ENCODE measurements at regions not wholly inside any gene's neighbourhood (a gene's known extent, or its start where the extent isn't known, plus 50 kb on each side); places are given as distances from the start of the nearest gene placed in this dataset.

- DNase-seq (ENCODE audit: insufficient read length, low spot score) (no peak), FAIRE-seq (no peak)
- TF ChIP-seq TAF1 (IDR thresholded peaks at IDR 0.05; ENCODE audit: low read depth, low read length): no peak
- TF ChIP-seq PAX5 (IDR thresholded peaks at IDR 0.05; ENCODE audit: insufficient read depth, low read length, severe bottlenecking): no peak
- no peak for TF ChIP-seq POLR2A (IDR thresholded peaks at IDR 0.05; ENCODE audit: low read depth, low read length)
- no peak for TF ChIP-seq POU2F2 (IDR thresholded peaks at IDR 0.05; ENCODE audit: low read depth, low read length)
- TF ChIP-seq POLR2AphosphoS5 (IDR thresholded peaks at IDR 0.05; ENCODE audit: low read depth, low read length): no peak
- no peak for TF ChIP-seq SPI1 (IDR thresholded peaks at IDR 0.05; ENCODE audit: low read depth, low read length)
Measured at GRCh38 chr15:47401427-47401826, 315.9 kb upstream of the SEMA6D start.

GRCh38 chr15:47402829-47403228 is 314.5 kb upstream of the SEMA6D start:
- no peak for TF ChIP-seq PAX5 (IDR thresholded peaks at IDR 0.05; ENCODE audit: insufficient read depth, low read length, severe bottlenecking)
- no peak for TF ChIP-seq POLR2AphosphoS5 (IDR thresholded peaks at IDR 0.05; ENCODE audit: low read depth, low read length)
- DNase-seq (ENCODE audit: insufficient read length, low spot score) (no peak), FAIRE-seq (no peak)

GRCh38 chr15:47404877-47405276 is 312.4 kb upstream of the SEMA6D start:
- TF ChIP-seq POLR2AphosphoS5 (IDR thresholded peaks at IDR 0.05; ENCODE audit: low read depth, low read length) (no peak), SPI1 (IDR thresholded peaks at IDR 0.05; ENCODE audit: low read depth, low read length) (no peak), POLR2A (IDR thresholded peaks at IDR 0.05; ENCODE audit: low read depth, low read length) (no peak)
- FAIRE-seq (no peak), DNase-seq (ENCODE audit: insufficient read length, low spot score) (no peak)

- no peak for FAIRE-seq
- no peak for TF ChIP-seq PAX5 (IDR thresholded peaks at IDR 0.05; ENCODE audit: insufficient read depth, low read length, severe bottlenecking)
- TF ChIP-seq POLR2A (IDR thresholded peaks at IDR 0.05; ENCODE audit: low read depth, low read length): no peak
- TF ChIP-seq SPI1 (IDR thresholded peaks at IDR 0.05; ENCODE audit: low read depth, low read length): no peak
- no peak for TF ChIP-seq POLR2AphosphoS5 (IDR thresholded peaks at IDR 0.05; ENCODE audit: low read depth, low read length)
- TF ChIP-seq TAF1 (IDR thresholded peaks at IDR 0.05; ENCODE audit: low read depth, low read length): no peak
Measured at GRCh38 chr15:47405365-47406162, 311.7 kb upstream of the SEMA6D start.

GRCh38 chr15:47407692-47408091 is 309.6 kb upstream of the SEMA6D start:
- no peak for FAIRE-seq
- no peak for TF ChIP-seq POU2F2 (IDR thresholded peaks at IDR 0.05; ENCODE audit: low read depth, low read length)
- no peak for TF ChIP-seq POLR2AphosphoS5 (IDR thresholded peaks at IDR 0.05; ENCODE audit: low read depth, low read length)
- no peak for TF ChIP-seq POLR2A (IDR thresholded peaks at IDR 0.05; ENCODE audit: low read depth, low read length)
- no peak for TF ChIP-seq PAX5 (IDR thresholded peaks at IDR 0.05; ENCODE audit: insufficient read depth, low read length, severe bottlenecking)
- TF ChIP-seq TAF1 (IDR thresholded peaks at IDR 0.05; ENCODE audit: low read depth, low read length): no peak
- TF ChIP-seq SPI1 (IDR thresholded peaks at IDR 0.05; ENCODE audit: low read depth, low read length): no peak
- DNase-seq (ENCODE audit: insufficient read length, low spot score): no peak

More at GRCh38 chr15:47405365-47406162, 311.7 kb upstream of the SEMA6D start:
- DNase-seq (ENCODE audit: insufficient read length, low spot score): no peak

- FAIRE-seq (no peak), DNase-seq (ENCODE audit: insufficient read length, low spot score) (no peak)
- TF ChIP-seq POLR2A (IDR thresholded peaks at IDR 0.05; ENCODE audit: low read depth, low read length): no peak
- TF ChIP-seq POU2F2 (IDR thresholded peaks at IDR 0.05; ENCODE audit: low read depth, low read length): no peak
- TF ChIP-seq POLR2AphosphoS5 (IDR thresholded peaks at IDR 0.05; ENCODE audit: low read depth, low read length): no peak
- TF ChIP-seq SPI1 (IDR thresholded peaks at IDR 0.05; ENCODE audit: low read depth, low read length): no peak
- no peak for TF ChIP-seq TAF1 (IDR thresholded peaks at IDR 0.05; ENCODE audit: low read depth, low read length)
- TF ChIP-seq PAX5 (IDR thresholded peaks at IDR 0.05; ENCODE audit: insufficient read depth, low read length, severe bottlenecking): no peak
Measured at GRCh38 chr15:47409038-47409437, 308.3 kb upstream of the SEMA6D start.

- no peak for DNase-seq (ENCODE audit: insufficient read length, low spot score)
- no peak for TF ChIP-seq POLR2AphosphoS5 (IDR thresholded peaks at IDR 0.05; ENCODE audit: low read depth, low read length)
- TF ChIP-seq POU2F2 (IDR thresholded peaks at IDR 0.05; ENCODE audit: low read depth, low read length): no peak
- TF ChIP-seq POLR2A (IDR thresholded peaks at IDR 0.05; ENCODE audit: low read depth, low read length): no peak
- TF ChIP-seq SPI1 (IDR thresholded peaks at IDR 0.05; ENCODE audit: low read depth, low read length): no peak
- TF ChIP-seq TAF1 (IDR thresholded peaks at IDR 0.05; ENCODE audit: low read depth, low read length): no peak
- TF ChIP-seq PAX5 (IDR thresholded peaks at IDR 0.05; ENCODE audit: insufficient read depth, low read length, severe bottlenecking): no peak
- no peak for FAIRE-seq
Measured at GRCh38 chr15:47409600-47409999, 307.7 kb upstream of the SEMA6D start.

- no peak for FAIRE-seq
- no peak for TF ChIP-seq PAX5 (IDR thresholded peaks at IDR 0.05; ENCODE audit: insufficient read depth, low read length, severe bottlenecking)
- TF ChIP-seq TAF1 (IDR thresholded peaks at IDR 0.05; ENCODE audit: low read depth, low read length): no peak
- no peak for TF ChIP-seq POLR2A (IDR thresholded peaks at IDR 0.05; ENCODE audit: low read depth, low read length)
- TF ChIP-seq POU2F2 (IDR thresholded peaks at IDR 0.05; ENCODE audit: low read depth, low read length): no peak
- DNase-seq (ENCODE audit: insufficient read length, low spot score): no peak
Measured at GRCh38 chr15:47410247-47410646, 307.1 kb upstream of the SEMA6D start.

- TF ChIP-seq POLR2A (IDR thresholded peaks at IDR 0.05; ENCODE audit: low read depth, low read length) (no peak), POLR2AphosphoS5 (IDR thresholded peaks at IDR 0.05; ENCODE audit: low read depth, low read length) (no peak), SPI1 (IDR thresholded peaks at IDR 0.05; ENCODE audit: low read depth, low read length) (no peak), TAF1 (IDR thresholded peaks at IDR 0.05; ENCODE audit: low read depth, low read length) (no peak), PAX5 (IDR thresholded peaks at IDR 0.05; ENCODE audit: insufficient read depth, low read length, severe bottlenecking) (no peak), POU2F2 (IDR thresholded peaks at IDR 0.05; ENCODE audit: low read depth, low read length) (no peak)
- FAIRE-seq (no peak), DNase-seq (ENCODE audit: insufficient read length, low spot score) (no peak)
Measured at GRCh38 chr15:47411733-47412132, 305.6 kb upstream of the SEMA6D start.

- no peak for FAIRE-seq
- TF ChIP-seq TAF1 (IDR thresholded peaks at IDR 0.05; ENCODE audit: low read depth, low read length) (no peak), SPI1 (IDR thresholded peaks at IDR 0.05; ENCODE audit: low read depth, low read length) (no peak), POLR2AphosphoS5 (IDR thresholded peaks at IDR 0.05; ENCODE audit: low read depth, low read length) (no peak), POU2F2 (IDR thresholded peaks at IDR 0.05; ENCODE audit: low read depth, low read length) (no peak), PAX5 (IDR thresholded peaks at IDR 0.05; ENCODE audit: insufficient read depth, low read length, severe bottlenecking) (no peak), POLR2A (IDR thresholded peaks at IDR 0.05; ENCODE audit: low read depth, low read length) (no peak)
Measured at GRCh38 chr15:47412136-47412535, 305.2 kb upstream of the SEMA6D start.

More at GRCh38 chr15:47412136-47412535, 305.2 kb upstream of the SEMA6D start:
- DNase-seq (ENCODE audit: insufficient read length, low spot score): no peak
